HEK293 (cell line): ENCODE measurements at regions not wholly inside any gene's neighbourhood (a gene's known extent, or its start where the extent isn't known, plus 50 kb on each side); places are given as distances from the start of the nearest gene placed in this dataset.

Experiments used
- CTCF ChIA-PET: fragments of 350-600 bp; formaldehyde crosslinking; extraction: SDS; loops from one replicate; lab custom pipeline; 2021; ENCODE audit warnings: antibody characterized with exemption; lab: Yijun Ruan, JAX
- POLR2A ChIA-PET: fragments of 300-600 bp; formaldehyde crosslinking; extraction: SDS; loops from one replicate; lab custom pipeline; 2020; ENCODE audit warnings: antibody characterized with exemption, inconsistent platforms; lab: Yijun Ruan, JAX
- H3K27ac ChIP-seq: fragments of 200-500 bp; sonication (Bioruptor generic); 2 replicates; pipeline ENCODE4 v1.5.1; 2014; ENCODE audit warnings: low read depth, low read length, control low read depth, inconsistent platforms; ENCODE audit errors: extremely low read depth
- H3K36me3 ChIP-seq, 2 experiments: fragments of 200-500 bp in 1 of 2; sonication (Bioruptor generic) in 1 of 2; 1 replicate in 1 of 2; 2 replicates in 1 of 2; pipeline ENCODE4 v1.5.1; 2014 to 2017; ENCODE audit warnings: inconsistent platforms in 2 of 2, low read length in 2 of 2; ENCODE audit not compliant: control insufficient read depth in 2 of 2, insufficient read depth in 1 of 2
- H3K4me1 ChIP-seq: fragments of 200-500 bp; sonication (Bioruptor generic); 2 replicates; pipeline ENCODE4 v1.5.1; 2014; ENCODE audit warnings: mild to moderate bottlenecking, low read length, inconsistent platforms; ENCODE audit not compliant: control insufficient read depth, insufficient read depth
- H3K4me3 ChIP-seq: 2 replicates; pipeline ENCODE4 v1.5.1; 2011; ENCODE audit warnings: low read depth, mild to moderate bottlenecking, control low read depth, low read length, moderate library complexity
- H3K9me3 ChIP-seq: fragments of 200-500 bp; sonication (Bioruptor generic); 2 replicates; pipeline ENCODE4 v1.5.1; 2014; ENCODE audit warnings: low read depth, low read length, inconsistent platforms; ENCODE audit not compliant: control insufficient read depth, insufficient read depth
- MZF1 ChIP-seq: fragments of 450-650 bp; formaldehyde crosslinking; IDR thresholded peaks from 2 replicates; pipeline ENCODE4 v1.5.1; 2017; ENCODE audit warnings: missing biosample characterization, missing genetic modification characterization, borderline replicate concordance
- SP2 ChIP-seq: fragments of 450-650 bp; formaldehyde crosslinking; IDR thresholded peaks from 2 replicates; pipeline ENCODE4 v1.5.1; 2016; ENCODE audit warnings: missing biosample characterization, missing genetic modification characterization
- ZBTB8A ChIP-seq: fragments of 450-650 bp; formaldehyde crosslinking; IDR thresholded peaks from 2 replicates; pipeline ENCODE4 v1.5.1; 2016; ENCODE audit warnings: missing biosample characterization, missing genetic modification characterization
- ZFP3 ChIP-seq: fragments of 450-650 bp; formaldehyde crosslinking; IDR thresholded peaks from 2 replicates; pipeline ENCODE4 v1.5.1; 2016; ENCODE audit warnings: low read depth, missing biosample characterization, missing genetic modification characterization
- ZIC2 ChIP-seq: fragments of 450-650 bp; formaldehyde crosslinking; IDR thresholded peaks from 2 replicates; pipeline ENCODE4 v1.5.1; 2016; ENCODE audit warnings: missing biosample characterization, missing genetic modification characterization
- ZNF146 ChIP-seq: fragments of 450-650 bp; formaldehyde crosslinking; IDR thresholded peaks from 2 replicates; pipeline ENCODE4 v1.5.1; 2016; ENCODE audit warnings: missing biosample characterization, missing genetic modification characterization
- ZNF175 ChIP-seq: fragments of 450-650 bp; formaldehyde crosslinking; IDR thresholded peaks from 2 replicates; pipeline ENCODE4 v1.5.1; 2016; ENCODE audit warnings: missing biosample characterization, missing genetic modification characterization
- ZNF239 ChIP-seq: fragments of 450-650 bp; formaldehyde crosslinking; IDR thresholded peaks from 2 replicates; pipeline ENCODE4 v1.5.1; 2016; ENCODE audit warnings: missing biosample characterization, missing genetic modification characterization
- ZNF274 ChIP-seq, 2 experiments: fragments of 200-500 bp in 1 of 2; fragments of 450-650 bp in 1 of 2; sonication (Bioruptor generic) in 1 of 2; formaldehyde crosslinking in 1 of 2; IDR thresholded peaks; 2 replicates each; pipeline versions ENCODE4 v1.5.1 to v1.6.1; 2014 to 2016; ENCODE audit warnings: borderline replicate concordance in 1 of 2, inconsistent platforms in 1 of 2, low read length in 1 of 2, missing biosample characterization in 1 of 2, missing genetic modification characterization in 1 of 2
- ZNF311 ChIP-seq: fragments of 450-650 bp; formaldehyde crosslinking; IDR thresholded peaks from 2 replicates; pipeline ENCODE4 v1.5.1; 2017; ENCODE audit warnings: missing biosample characterization, missing genetic modification characterization, borderline replicate concordance
- ZNF341 ChIP-seq: fragments of 450-650 bp; formaldehyde crosslinking; IDR thresholded peaks from 2 replicates; pipeline ENCODE4; 2016; ENCODE audit warnings: low read depth, missing biosample characterization, missing genetic modification characterization
- ZNF354C ChIP-seq: fragments of 450-650 bp; formaldehyde crosslinking; IDR thresholded peaks from 2 replicates; pipeline ENCODE4 v1.5.1; 2016; ENCODE audit warnings: missing biosample characterization, missing genetic modification characterization, low read depth, borderline replicate concordance
- ZNF366 ChIP-seq: fragments of 450-650 bp; formaldehyde crosslinking; conservative IDR thresholded peaks from 2 replicates; pipeline ENCODE4 v1.5.1; 2016; ENCODE audit warnings: missing biosample characterization, missing genetic modification characterization
- ZNF394 ChIP-seq: fragments of 450-650 bp; formaldehyde crosslinking; IDR thresholded peaks from 2 replicates; pipeline ENCODE4 v1.5.1; 2016; ENCODE audit warnings: missing biosample characterization, missing genetic modification characterization, mild to moderate bottlenecking, moderate library complexity, borderline replicate concordance
- ZNF426 ChIP-seq: fragments of 450-650 bp; formaldehyde crosslinking; IDR thresholded peaks from 2 replicates; pipeline ENCODE4 v1.5.1; 2017; ENCODE audit warnings: missing biosample characterization, missing genetic modification characterization, mild to moderate bottlenecking, inconsistent platforms, moderate library complexity
- ZNF48 ChIP-seq: fragments of 450-650 bp; formaldehyde crosslinking; IDR thresholded peaks from 2 replicates; pipeline ENCODE4 v1.5.1; 2016; ENCODE audit warnings: missing biosample characterization, missing genetic modification characterization
- ZNF549 ChIP-seq: fragments of 450-650 bp; IDR thresholded peaks from 2 replicates; pipeline ENCODE4 v1.5.1; 2018; ENCODE audit warnings: missing biosample characterization, missing genetic modification characterization, mild to moderate bottlenecking, inconsistent platforms, moderate library complexity
- ZNF76 ChIP-seq: fragments of 450-650 bp; formaldehyde crosslinking; IDR thresholded peaks from 2 replicates; pipeline ENCODE4; 2016; ENCODE audit warnings: low read depth, missing biosample characterization, missing genetic modification characterization, borderline replicate concordance
- ZNF776 ChIP-seq: fragments of 450-650 bp; formaldehyde crosslinking; IDR thresholded peaks from 2 replicates; pipeline ENCODE4 v1.5.0; 2017; ENCODE audit warnings: missing biosample characterization, missing genetic modification characterization, borderline replicate concordance
- ZNF785 ChIP-seq: fragments of 450-650 bp; formaldehyde crosslinking; IDR thresholded peaks from 2 replicates; pipeline ENCODE4 v1.5.1; 2016; ENCODE audit warnings: missing biosample characterization, missing genetic modification characterization
- TF ChIP-seq, protein P1 (sequence below): fragments of 450-650 bp; formaldehyde crosslinking; IDR thresholded peaks from 2 replicates; pipeline ENCODE4 v1.5.1; 2016; ENCODE audit warnings: missing biosample characterization, missing genetic modification characterization
- TF ChIP-seq, protein P2 (sequence below): fragments of 450-650 bp; formaldehyde crosslinking; optimal IDR thresholded peaks from 2 replicates; pipeline ENCODE3; 2016; ENCODE audit warnings: missing biosample characterization, mild to moderate bottlenecking, missing genetic modification characterization
- TF ChIP-seq, protein P3 (sequence below): fragments of 450-650 bp; formaldehyde crosslinking; IDR thresholded peaks from 2 replicates; pipeline ENCODE4 v1.5.1; 2016; ENCODE audit warnings: missing biosample characterization, missing genetic modification characterization
- TF ChIP-seq, protein P4 (sequence below): fragments of 450-650 bp; formaldehyde crosslinking; IDR thresholded peaks from 2 replicates; pipeline ENCODE4 v1.5.1; 2016; ENCODE audit warnings: missing biosample characterization, missing genetic modification characterization, low read depth

DNA sequence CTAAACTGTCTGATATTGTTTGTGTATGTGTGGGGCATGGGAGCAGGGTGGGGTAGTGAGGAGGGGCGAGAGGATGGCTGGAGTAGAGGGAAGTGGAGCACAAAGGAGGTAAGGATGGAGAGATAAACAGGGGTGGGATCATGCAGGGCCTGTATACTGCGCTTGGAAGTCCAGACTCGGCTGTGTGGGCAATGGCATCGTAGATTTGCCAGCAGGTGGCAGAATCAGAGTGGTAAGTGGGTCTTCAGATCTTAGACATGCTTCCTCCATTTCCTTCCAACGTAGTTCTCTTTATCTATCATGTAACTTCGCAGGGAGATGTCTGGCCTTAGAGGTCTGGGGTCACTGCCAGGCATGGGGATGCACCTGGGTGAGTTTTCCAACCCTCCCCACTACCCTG lies 155.5 kb downstream of the PDGFRA start:
- Histone ChIP-seq H3K36me3 (no peaks in the 10 kb centered on the region), H3K4me1 (no peaks in the 10 kb centered on the region), H3K4me3 (no peak overlapping the region), H3K27ac (no peak overlapping the region), H3K9me3 (no peaks in the 10 kb centered on the region)
- POLR2A ChIA-PET = no interaction called here
- CTCF ChIA-PET = interaction anchor here (1.0 kb wide), 1 partner anchor 9 kb away, joined by 3 read pairs; no protein-coding TSS in a partner anchor
- TF ChIP-seq, protein P1, sequence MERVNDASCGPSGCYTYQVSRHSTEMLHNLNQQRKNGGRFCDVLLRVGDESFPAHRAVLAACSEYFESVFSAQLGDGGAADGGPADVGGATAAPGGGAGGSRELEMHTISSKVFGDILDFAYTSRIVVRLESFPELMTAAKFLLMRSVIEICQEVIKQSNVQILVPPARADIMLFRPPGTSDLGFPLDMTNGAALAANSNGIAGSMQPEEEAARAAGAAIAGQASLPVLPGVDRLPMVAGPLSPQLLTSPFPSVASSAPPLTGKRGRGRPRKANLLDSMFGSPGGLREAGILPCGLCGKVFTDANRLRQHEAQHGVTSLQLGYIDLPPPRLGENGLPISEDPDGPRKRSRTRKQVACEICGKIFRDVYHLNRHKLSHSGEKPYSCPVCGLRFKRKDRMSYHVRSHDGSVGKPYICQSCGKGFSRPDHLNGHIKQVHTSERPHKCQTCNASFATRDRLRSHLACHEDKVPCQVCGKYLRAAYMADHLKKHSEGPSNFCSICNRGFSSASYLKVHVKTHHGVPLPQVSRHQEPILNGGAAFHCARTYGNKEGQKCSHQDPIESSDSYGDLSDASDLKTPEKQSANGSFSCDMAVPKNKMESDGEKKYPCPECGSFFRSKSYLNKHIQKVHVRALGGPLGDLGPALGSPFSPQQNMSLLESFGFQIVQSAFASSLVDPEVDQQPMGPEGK (tag by site-specific recombination) = no peak
- TF ChIP-seq ZNF426 (tag by site-specific recombination) = no peak
- TF ChIP-seq ZNF76 (tag by site-specific recombination) = no peak
- no peak for TF ChIP-seq ZNF785 (tag by site-specific recombination)
- TF ChIP-seq ZNF394 = no peak
- TF ChIP-seq ZNF48 (tag by site-specific recombination) = no peak
- no peak for TF ChIP-seq ZNF274 (IDR thresholded peaks at IDR 0.05; ENCODE audit: low read length)
- TF ChIP-seq ZNF274 (tag by site-specific recombination; IDR thresholded peaks at IDR 0.05; ENCODE audit: borderline replicate concordance) = no peak
- no peak for TF ChIP-seq ZNF776
- TF ChIP-seq, protein P2, sequence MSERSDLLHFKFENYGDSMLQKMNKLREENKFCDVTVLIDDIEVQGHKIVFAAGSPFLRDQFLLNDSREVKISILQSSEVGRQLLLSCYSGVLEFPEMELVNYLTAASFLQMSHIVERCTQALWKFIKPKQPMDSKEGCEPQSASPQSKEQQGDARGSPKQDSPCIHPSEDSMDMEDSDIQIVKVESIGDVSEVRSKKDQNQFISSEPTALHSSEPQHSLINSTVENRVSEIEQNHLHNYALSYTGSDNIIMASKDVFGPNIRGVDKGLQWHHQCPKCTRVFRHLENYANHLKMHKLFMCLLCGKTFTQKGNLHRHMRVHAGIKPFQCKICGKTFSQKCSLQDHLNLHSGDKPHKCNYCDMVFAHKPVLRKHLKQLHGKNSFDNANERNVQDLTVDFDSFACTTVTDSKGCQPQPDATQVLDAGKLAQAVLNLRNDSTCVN (tag by site-specific recombination) = no peak
- TF ChIP-seq ZNF549 = no peak

DNA sequence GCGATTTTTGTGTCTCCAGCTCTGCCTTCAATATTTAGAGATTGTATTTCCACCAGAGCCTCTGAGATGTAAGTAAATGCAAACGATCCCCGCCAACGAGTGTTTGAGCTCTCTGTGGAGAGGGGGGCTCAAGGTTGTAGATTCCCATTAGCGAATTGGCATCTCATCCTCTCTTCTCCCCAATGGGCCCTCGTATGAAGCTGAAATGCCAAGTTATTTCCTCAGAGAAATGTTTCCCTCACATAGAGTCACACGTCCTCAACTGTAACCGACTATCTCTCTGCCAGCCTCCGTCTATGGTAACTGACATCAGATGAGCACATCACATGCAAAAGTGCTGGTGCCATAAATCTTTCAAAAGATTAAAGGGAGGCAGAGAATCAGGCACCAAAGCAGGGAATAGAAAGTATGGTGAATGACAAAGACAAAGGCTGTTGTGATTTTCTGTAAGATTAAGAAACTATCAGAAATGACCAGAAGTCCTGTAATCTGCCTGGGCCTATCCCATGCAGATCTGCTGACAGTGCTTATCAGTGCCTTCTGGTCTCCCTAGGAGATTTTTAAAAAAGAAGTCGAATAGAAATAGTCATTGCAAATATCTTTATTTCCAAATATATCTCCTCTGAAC lies 157.1 kb downstream of the PDGFRA start:
- TF ChIP-seq ZNF366 (tag by site-specific recombination) = no peak
- TF ChIP-seq MZF1 (tag by site-specific recombination) = no peak
- TF ChIP-seq ZNF146 (tag by site-specific recombination) = no peak
- no peaks in the 10 kb centered on the region for H3K36me3 ChIP-seq
- H3K9me3 ChIP-seq = no peaks in the 10 kb centered on the region
- no peaks in the 10 kb centered on the region for H3K4me1 ChIP-seq
- H3K27ac ChIP-seq = no peak overlapping the region
- POLR2A ChIA-PET = no interaction called here
- CTCF ChIA-PET = no interaction called here
- H3K4me3 ChIP-seq = no peak overlapping the region

DNA sequence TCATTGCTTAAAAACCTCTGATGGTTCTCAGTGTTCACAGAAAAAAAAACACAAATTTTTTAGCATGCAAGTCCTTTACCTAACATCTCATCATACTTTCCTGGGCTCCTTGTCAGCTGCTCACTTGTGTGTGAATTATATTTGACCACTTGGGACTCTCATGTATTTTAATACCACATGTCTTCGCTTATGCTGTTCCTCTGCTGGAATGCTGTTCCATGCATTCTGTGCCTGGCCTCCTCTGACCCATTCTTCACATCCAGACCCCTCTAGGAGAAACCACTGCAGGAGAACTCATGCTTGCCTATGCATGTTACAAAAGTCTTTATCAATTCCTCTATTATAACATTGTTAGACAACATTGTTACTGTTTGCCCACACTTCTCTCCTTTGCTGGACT lies 157.6 kb downstream of the PDGFRA start:
- H3K4me3 ChIP-seq = no peak overlapping the region
- CTCF ChIA-PET = no interaction called here
- H3K4me1 ChIP-seq = no peaks in the 10 kb centered on the region
- POLR2A ChIA-PET = no interaction called here
- no peaks in the 10 kb centered on the region for H3K9me3 ChIP-seq
- no peak overlapping the region for H3K27ac ChIP-seq
- H3K36me3 ChIP-seq = no peaks in the 10 kb centered on the region
- TF ChIP-seq SP2 (tag by site-specific recombination) = no peak
- TF ChIP-seq, protein P3, sequence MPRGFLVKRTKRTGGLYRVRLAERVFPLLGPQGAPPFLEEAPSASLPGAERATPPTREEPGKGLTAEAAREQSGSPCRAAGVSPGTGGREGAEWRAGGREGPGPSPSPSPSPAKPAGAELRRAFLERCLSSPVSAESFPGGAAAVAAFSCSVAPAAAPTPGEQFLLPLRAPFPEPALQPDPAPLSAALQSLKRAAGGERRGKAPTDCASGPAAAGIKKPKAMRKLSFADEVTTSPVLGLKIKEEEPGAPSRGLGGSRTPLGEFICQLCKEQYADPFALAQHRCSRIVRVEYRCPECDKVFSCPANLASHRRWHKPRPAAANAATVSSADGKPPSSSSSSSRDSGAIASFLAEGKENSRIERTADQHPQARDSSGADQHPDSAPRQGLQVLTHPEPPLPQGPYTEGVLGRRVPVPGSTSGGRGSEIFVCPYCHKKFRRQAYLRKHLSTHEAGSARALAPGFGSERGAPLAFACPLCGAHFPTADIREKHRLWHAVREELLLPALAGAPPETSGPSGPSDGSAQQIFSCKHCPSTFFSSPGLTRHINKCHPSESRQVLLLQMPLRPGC = no peak
- no peak for TF ChIP-seq ZBTB8A
- no peak for TF ChIP-seq ZNF354C (tag by site-specific recombination)
- no peak for TF ChIP-seq ZFP3
- TF ChIP-seq, protein P4, sequence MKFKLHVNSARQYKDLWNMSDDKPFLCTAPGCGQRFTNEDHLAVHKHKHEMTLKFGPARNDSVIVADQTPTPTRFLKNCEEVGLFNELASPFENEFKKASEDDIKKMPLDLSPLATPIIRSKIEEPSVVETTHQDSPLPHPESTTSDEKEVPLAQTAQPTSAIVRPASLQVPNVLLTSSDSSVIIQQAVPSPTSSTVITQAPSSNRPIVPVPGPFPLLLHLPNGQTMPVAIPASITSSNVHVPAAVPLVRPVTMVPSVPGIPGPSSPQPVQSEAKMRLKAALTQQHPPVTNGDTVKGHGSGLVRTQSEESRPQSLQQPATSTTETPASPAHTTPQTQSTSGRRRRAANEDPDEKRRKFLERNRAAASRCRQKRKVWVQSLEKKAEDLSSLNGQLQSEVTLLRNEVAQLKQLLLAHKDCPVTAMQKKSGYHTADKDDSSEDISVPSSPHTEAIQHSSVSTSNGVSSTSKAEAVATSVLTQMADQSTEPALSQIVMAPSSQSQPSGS = no peak
- no peak for TF ChIP-seq ZNF311 (tag by site-specific recombination)
- no peak for TF ChIP-seq ZNF175
- no peak for TF ChIP-seq ZNF239 (tag by site-specific recombination)
- no peak for TF ChIP-seq ZIC2 (tag by site-specific recombination)
- TF ChIP-seq ZNF785 (tag by site-specific recombination) = no peak
- TF ChIP-seq ZNF341 (tag by site-specific recombination) = no peak
